ENCODE measurements at regions not wholly inside any gene's neighbourhood (a gene's known extent, or its start where the extent isn't known, plus 50 kb on each side); places are given as distances from the start of the nearest gene placed in this dataset.

- Histone ChIP-seq H3K4me3 (ENCODE audit: low read depth, low read length) (no peak overlapping the region), H3K36me3 (no peaks in the 10 kb centered on the region), H3K27ac (no peak overlapping the region), H3K9me3 (ENCODE audit: severe bottlenecking) (no peaks in the 10 kb centered on the region), H3K27me3 (ENCODE audit: insufficient read depth, low read depth, severe bottlenecking) (no peaks in the 10 kb centered on the region)
- no peak for DNase-seq
- no peak for TF ChIP-seq CTCF (IDR thresholded peaks at IDR 0.05; ENCODE audit: low read depth, low read length)
Observed at GRCh38 chr1:90558754-90559378, 158.2 kb downstream of the BARHL2 start.

GRCh38 chr1:90558126-90558525, 159.0 kb downstream of the BARHL2 start:
- no peaks in the 10 kb centered on the region for H3K36me3 ChIP-seq
- no peak overlapping the region for H3K4me3 ChIP-seq (ENCODE audit: low read depth, low read length)
- DNase-seq = peak; percentile 28
- H3K27ac ChIP-seq = no peak overlapping the region
- H3K27me3 ChIP-seq (ENCODE audit: insufficient read depth, low read depth, severe bottlenecking) = no peaks in the 10 kb centered on the region
- H3K9me3 ChIP-seq (ENCODE audit: severe bottlenecking) = no peaks in the 10 kb centered on the region
- TF ChIP-seq CTCF (IDR thresholded peaks at IDR 0.05; ENCODE audit: low read depth, low read length) = no peak

GRCh38 chr1:90557706-90558105, 159.4 kb downstream of the BARHL2 start:
- no peak for DNase-seq
- Histone ChIP-seq H3K27ac (no peak overlapping the region), H3K9me3 (ENCODE audit: severe bottlenecking) (no peaks in the 10 kb centered on the region), H3K27me3 (ENCODE audit: insufficient read depth, low read depth, severe bottlenecking) (no peaks in the 10 kb centered on the region), H3K4me3 (ENCODE audit: low read depth, low read length) (no peak overlapping the region), H3K36me3 (no peaks in the 10 kb centered on the region)
- TF ChIP-seq CTCF (IDR thresholded peaks at IDR 0.05; ENCODE audit: low read depth, low read length) = no peak

- peak; percentile 45 for TF ChIP-seq CTCF (IDR thresholded peaks at IDR 0.05; ENCODE audit: low read depth, low read length)
- DNase-seq = peak; percentile 28
- no peaks in the 10 kb centered on the region for H3K9me3 ChIP-seq (ENCODE audit: severe bottlenecking)
- no peak overlapping the region for H3K27ac ChIP-seq
- no peak overlapping the region for H3K4me3 ChIP-seq (ENCODE audit: low read depth, low read length)
- H3K36me3 ChIP-seq = no peaks in the 10 kb centered on the region
- no peaks in the 10 kb centered on the region for H3K27me3 ChIP-seq (ENCODE audit: insufficient read depth, low read depth, severe bottlenecking)
Observed at GRCh38 chr1:90550626-90551406, 166.3 kb downstream of the BARHL2 start.

GRCh38 chr1:90544356-90544755, 172.7 kb downstream of the BARHL2 start:
- no peak for TF ChIP-seq CTCF (IDR thresholded peaks at IDR 0.05; ENCODE audit: low read depth, low read length)
- DNase-seq = no peak
- no peaks in the 10 kb centered on the region for H3K9me3 ChIP-seq (ENCODE audit: severe bottlenecking)
- H3K36me3 ChIP-seq = no peaks in the 10 kb centered on the region
- no peak overlapping the region for H3K27ac ChIP-seq
- no peaks in the 10 kb centered on the region for H3K27me3 ChIP-seq (ENCODE audit: insufficient read depth, low read depth, severe bottlenecking)
- no peak overlapping the region for H3K4me3 ChIP-seq (ENCODE audit: low read depth, low read length)
